MM.1S (cell line): ENCODE measurements at regions not wholly inside any gene's neighbourhood (a gene's known extent, or its start where the extent isn't known, plus 50 kb on each side); places are given as distances from the start of the nearest gene placed in this dataset.

Experiments used
- DNase-seq: peaks from one replicate; pipeline ENCODE4 v3.0.0-alpha.2; 2015
- H2AFZ ChIP-seq: fragments of 300-600 bp; sonication (generic); 2 replicates; pipeline ENCODE4 v1.6.0; 2016; ENCODE audit warnings: antibody characterized with exemption, low read length
- H3F3A ChIP-seq: fragments of 300-600 bp; sonication (generic); 2 replicates; pipeline ENCODE4 v1.6.1; 2016; ENCODE audit warnings: mild to moderate bottlenecking, antibody characterized with exemption, low read length, moderate library complexity, mixed read lengths; ENCODE audit not compliant: insufficient read depth
- H3K27ac ChIP-seq: fragments of 300-600 bp; sonication (generic); 2 replicates; pipeline ENCODE4 v1.5.1; 2016; ENCODE audit warnings: mild to moderate bottlenecking, low read length
- H3K27me3 ChIP-seq: fragments of 300-600 bp; sonication (generic); replicated peaks from 2 replicates; pipeline ENCODE4 v1.6.0; 2016; ENCODE audit warnings: low read length; ENCODE audit not compliant: insufficient read depth
- H3K36me3 ChIP-seq: fragments of 300-600 bp; sonication (generic); replicated peaks from 2 replicates; pipeline ENCODE4 v1.6.1; 2016; ENCODE audit warnings: mild to moderate bottlenecking, low read length, mixed read lengths; ENCODE audit not compliant: insufficient read depth
- H3K4me1 ChIP-seq: fragments of 300-600 bp; sonication (generic); 2 replicates; pipeline ENCODE4 v1.6.1; 2016; ENCODE audit warnings: low read length, mixed read lengths
- H3K4me2 ChIP-seq: fragments of 300-600 bp; sonication (generic); 2 replicates; pipeline ENCODE4 v1.6.0; 2016; ENCODE audit warnings: low read depth, low read length
- H3K4me3 ChIP-seq: fragments of 300-600 bp; sonication (generic); 2 replicates; pipeline ENCODE4 v1.5.1; 2016; ENCODE audit warnings: low read length, mixed read lengths
- H3K79me2 ChIP-seq: fragments of 300-600 bp; sonication (generic); 2 replicates; pipeline ENCODE4 v1.6.1; 2016; ENCODE audit warnings: mixed run types, low read length, mixed read lengths
- H3K9ac ChIP-seq: fragments of 300-600 bp; sonication (generic); 2 replicates; pipeline ENCODE4 v1.6.1; 2016; ENCODE audit warnings: low read length, mixed read lengths
- H3K9me2 ChIP-seq: fragments of 300-600 bp; sonication (generic); replicated peaks from 2 replicates; pipeline ENCODE4 v1.6.1; 2016; ENCODE audit warnings: mild to moderate bottlenecking, low read length, mixed read lengths; ENCODE audit not compliant: insufficient read depth
- H3K9me3 ChIP-seq: fragments of 300-600 bp; sonication (generic); replicated peaks from 2 replicates; pipeline ENCODE4 v1.6.1; 2016; ENCODE audit warnings: mild to moderate bottlenecking, low read length, mixed read lengths; ENCODE audit not compliant: insufficient read depth
- H4K20me1 ChIP-seq: fragments of 300-600 bp; sonication (generic); 2 replicates; pipeline ENCODE4 v1.6.1; 2016; ENCODE audit warnings: mild to moderate bottlenecking, low read length, moderate library complexity, mixed read lengths; ENCODE audit not compliant: insufficient read depth
- EZH2 ChIP-seq: fragments of 300-600 bp; sonication (generic); optimal IDR thresholded peaks from 2 replicates; pipeline ENCODE3; 2017; ENCODE audit warnings: low read depth, mild to moderate bottlenecking, antibody characterized with exemption, low read length, mixed read lengths
- EZH2phosphoT487 ChIP-seq: fragments of 300-600 bp; sonication (generic); IDR thresholded peaks from 2 replicates; pipeline ENCODE4 v1.6.1; 2018; ENCODE audit warnings: antibody characterized with exemption, low read length
- TF ChIP-seq, protein P1 (sequence below): fragments of 300-600 bp; sonication (generic); IDR thresholded peaks from 2 replicates; pipeline ENCODE4 v1.5.1; 2016; ENCODE audit warnings: antibody characterized with exemption, low read length, mixed read lengths

GRCh38 chr7:35565927-35566326 is 129.0 kb downstream of the HERPUD2 start:
- Histone ChIP-seq H2AFZ (no peak overlapping the region), H4K20me1 (no peaks in the 10 kb centered on the region), H3K4me1 (no peaks in the 10 kb centered on the region), H3K36me3 (no peaks in the 10 kb centered on the region), H3K4me2 (no peak overlapping the region), H3K27ac (no peak overlapping the region), H3K4me3 (no peak overlapping the region), H3K27me3 (no peaks in the 10 kb centered on the region), H3K9me2 (no peaks in the 10 kb centered on the region), H3K9ac (no peak overlapping the region), H3K79me2 (no peaks in the 10 kb centered on the region), H3F3A (no peaks in the 10 kb centered on the region), H3K9me3 (no peaks in the 10 kb centered on the region)
- no peak for DNase-seq
- no peak for TF ChIP-seq EZH2phosphoT487
- no peak for TF ChIP-seq EZH2
- TF ChIP-seq, protein P1, sequence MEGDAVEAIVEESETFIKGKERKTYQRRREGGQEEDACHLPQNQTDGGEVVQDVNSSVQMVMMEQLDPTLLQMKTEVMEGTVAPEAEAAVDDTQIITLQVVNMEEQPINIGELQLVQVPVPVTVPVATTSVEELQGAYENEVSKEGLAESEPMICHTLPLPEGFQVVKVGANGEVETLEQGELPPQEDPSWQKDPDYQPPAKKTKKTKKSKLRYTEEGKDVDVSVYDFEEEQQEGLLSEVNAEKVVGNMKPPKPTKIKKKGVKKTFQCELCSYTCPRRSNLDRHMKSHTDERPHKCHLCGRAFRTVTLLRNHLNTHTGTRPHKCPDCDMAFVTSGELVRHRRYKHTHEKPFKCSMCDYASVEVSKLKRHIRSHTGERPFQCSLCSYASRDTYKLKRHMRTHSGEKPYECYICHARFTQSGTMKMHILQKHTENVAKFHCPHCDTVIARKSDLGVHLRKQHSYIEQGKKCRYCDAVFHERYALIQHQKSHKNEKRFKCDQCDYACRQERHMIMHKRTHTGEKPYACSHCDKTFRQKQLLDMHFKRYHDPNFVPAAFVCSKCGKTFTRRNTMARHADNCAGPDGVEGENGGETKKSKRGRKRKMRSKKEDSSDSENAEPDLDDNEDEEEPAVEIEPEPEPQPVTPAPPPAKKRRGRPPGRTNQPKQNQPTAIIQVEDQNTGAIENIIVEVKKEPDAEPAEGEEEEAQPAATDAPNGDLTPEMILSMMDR: no peak

DNA sequence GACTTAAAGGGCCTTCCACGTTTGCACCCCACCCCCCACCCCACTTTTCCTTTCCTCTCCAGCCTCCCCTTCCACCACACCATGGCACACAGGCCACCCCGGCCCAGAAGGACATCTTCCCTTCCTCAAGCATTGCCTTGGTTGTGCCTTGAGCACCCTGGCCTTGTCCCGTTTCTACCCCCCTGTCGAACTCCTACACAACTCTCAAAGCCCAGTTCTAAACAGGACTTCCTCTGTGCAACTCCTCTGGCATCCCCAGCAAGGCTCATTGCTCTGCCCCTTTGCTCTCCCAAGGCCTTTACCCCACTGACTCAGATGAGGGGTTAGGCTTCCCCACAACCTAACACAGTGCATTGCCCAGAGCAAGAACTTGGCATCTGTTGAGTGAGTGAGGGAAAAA is 136.1 kb downstream of the HERPUD2 start:
- H3K9me3 ChIP-seq: no peaks in the 10 kb centered on the region
- no peaks in the 10 kb centered on the region for H3K27me3 ChIP-seq
- no peak overlapping the region for H2AFZ ChIP-seq
- DNase-seq: no peak
- H3K79me2 ChIP-seq: no peaks in the 10 kb centered on the region
- H3K4me2 ChIP-seq: no peak overlapping the region
- H3K4me3 ChIP-seq: no peak overlapping the region
- H3K9ac ChIP-seq: no peak overlapping the region
- H3K36me3 ChIP-seq: no peaks in the 10 kb centered on the region
- H3K4me1 ChIP-seq: no peaks in the 10 kb centered on the region
- TF ChIP-seq EZH2 (no peak), EZH2phosphoT487 (no peak)
- TF ChIP-seq, protein P1: no peak
- no peaks in the 10 kb centered on the region for H4K20me1 ChIP-seq
- no peaks in the 10 kb centered on the region for H3K9me2 ChIP-seq
- H3F3A ChIP-seq: no peaks in the 10 kb centered on the region
- H3K27ac ChIP-seq: no peak overlapping the region

DNA sequence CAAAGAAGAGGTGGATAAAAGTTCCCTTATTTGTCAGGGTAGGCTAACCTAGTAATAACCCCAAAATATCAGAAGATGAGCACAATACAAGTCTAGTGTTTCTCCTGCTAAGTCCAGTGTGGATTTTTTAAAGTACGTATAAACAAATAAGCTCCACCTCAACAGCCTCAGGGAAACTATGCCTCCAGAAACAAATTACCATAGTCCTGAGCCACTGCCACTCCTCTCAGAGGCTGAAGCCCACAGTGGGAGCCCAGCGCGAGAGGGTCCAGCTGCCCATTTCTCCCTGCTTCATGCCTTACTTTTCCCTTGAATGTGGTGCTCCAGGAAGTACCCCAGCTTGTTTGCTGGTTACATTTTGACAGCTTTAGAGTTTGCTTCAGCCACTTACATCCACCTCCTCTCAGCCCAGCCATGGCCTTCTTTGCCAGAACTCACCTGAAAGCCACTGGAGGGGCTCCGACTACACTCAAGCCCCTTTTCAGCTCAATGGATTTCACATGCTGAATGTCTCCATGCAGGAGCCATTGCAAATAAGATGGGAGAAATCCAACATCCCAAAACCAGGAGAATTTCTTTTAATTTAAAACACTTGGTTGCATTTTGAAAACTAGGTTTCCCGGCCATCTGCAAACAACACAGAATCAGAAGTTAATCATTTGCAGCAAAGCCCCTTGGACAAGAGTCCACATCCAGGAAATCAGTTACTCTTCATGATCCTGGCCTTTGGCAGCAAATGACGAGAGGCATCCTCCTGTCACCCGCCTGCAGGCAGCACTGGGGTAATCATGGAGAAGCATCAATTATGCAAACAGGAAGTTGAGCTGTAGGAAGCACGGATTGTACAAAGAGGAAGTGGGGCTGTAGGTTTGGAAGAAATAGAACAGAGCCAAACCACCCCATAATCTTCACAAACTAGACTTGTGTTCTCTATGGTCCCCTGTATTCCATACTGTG is 138.1 kb downstream of the HERPUD2 start:
- Histone ChIP-seq H4K20me1 (no peaks in the 10 kb centered on the region), H3K36me3 (no peaks in the 10 kb centered on the region), H2AFZ (no peak overlapping the region), H3K9me3 (no peaks in the 10 kb centered on the region), H3K4me3 (no peak overlapping the region), H3K4me1 (no peaks in the 10 kb centered on the region), H3K27ac (no peak overlapping the region), H3K9ac (no peak overlapping the region), H3F3A (no peaks in the 10 kb centered on the region), H3K4me2 (no peak overlapping the region), H3K27me3 (no peaks in the 10 kb centered on the region), H3K9me2 (no peaks in the 10 kb centered on the region), H3K79me2 (no peaks in the 10 kb centered on the region)
- DNase-seq: no peak
- no peak for TF ChIP-seq EZH2
- no peak for TF ChIP-seq EZH2phosphoT487
- TF ChIP-seq, protein P1: no peak
